Pancreas (tissue), 10 donors: ENCODE measurements at regions not wholly inside any gene's neighbourhood (a gene's known extent, or its start where the extent isn't known, plus 50 kb on each side); places are given as distances from the start of the nearest gene placed in this dataset.
"Not testable (repeated sequence)": the region's sequence is repeated elsewhere in the genome, so short reads cannot be mapped to it uniquely, and the experiment has no call there.

Source experiments
- ATAC-seq, 4 donors: fragments of 200-7000 bp; cut with Tn5 transposase; one replicate each; pipeline versions ENCODE4 v1.8.0 to v1.9.1; 2020; ENCODE audit warnings: mild to moderate bottlenecking in 4 of 4, moderate library complexity in 4 of 4
- DNase-seq, 6 donors: peaks; one replicate each; pipeline ENCODE4 v3.0.0-alpha.2; 2020
- FAIRE-seq: peaks from 2 replicates; lab custom pipeline; 2012; peaks lifted over from hg19 to GRCh38; lab: Jason Lieb, UNC
- H3K27ac ChIP-seq, 4 donors: fragments of 200-600 bp; sonication (generic); 1 replicate in 3 of 4; 2 replicates in 1 of 4; pipeline versions ENCODE4 v1.5.0 to v1.8.0; 2020
- H3K27me3 ChIP-seq, 4 donors: fragments of 200-600 bp; one replicate each; pipeline ENCODE4 v1.8.0; 2021
- H3K36me3 ChIP-seq, 3 donors: fragments of 200-600 bp; sonication (generic) in 1 of 3; one replicate each; pipeline versions ENCODE4 v1.5.0 to v1.8.0; 2020 to 2021
- H3K4me1 ChIP-seq, 3 donors: fragments of 200-600 bp; one replicate each; pipeline ENCODE4 v1.8.0; 2021
- H3K4me3 ChIP-seq, 4 donors: fragments of 200-600 bp; sonication (generic) in 2 of 4; one replicate each; pipeline versions ENCODE4 v1.5.0 to v1.8.0; 2020 to 2021
- H3K9me3 ChIP-seq, 4 donors: fragments of 200-600 bp; one replicate each; pipeline ENCODE4 v1.8.0; 2021
- WGBS, 2 donors: extraction: QIAGEN DNeasy Blood & Tissue Kit; methylation state at CpG; one replicate each; pipeline ENCODE4 v1.1.7; 2013; 5-methylcytosine and 5-hydroxymethylcytosine counted together
- intact Hi-C, 3 donors: fragments of 100-400 bp; cut with DNase I; formaldehyde crosslinking; loops; one replicate each; pipeline versions ENCODE4 v1.11.1 to v1.14.2; 2022
- TF ChIP-seq, protein P1 (sequence below), 4 donors: fragments of 200-600 bp; sonication (generic) in 3 of 4; IDR thresholded peaks; one replicate each; pipeline versions ENCODE4 v1.5.0 to v1.8.0; 2021; ENCODE audit warnings: antibody characterized with exemption in 4 of 4
- donor health status: healthy with polysubstance abuse.
- donor health status: DM: no; HTN: no; CAD: no; lungs with moderate emphysema.
- donor health status: DM: no; HTN: no; CAD: no.
- donor health status: control.
- donor health status: control.
- donor health status: Bipolar disorder and iron deficiency.
- donor health status: DM: yes; HTN: yes; CAD: no.
- donor health status: DM: no; HTN: no; CAD: no.
- donor health status: DM: no; HTN: no; CAD: no.
- donor health status: DM: yes; HTN: yes; CAD: no.

DNA sequence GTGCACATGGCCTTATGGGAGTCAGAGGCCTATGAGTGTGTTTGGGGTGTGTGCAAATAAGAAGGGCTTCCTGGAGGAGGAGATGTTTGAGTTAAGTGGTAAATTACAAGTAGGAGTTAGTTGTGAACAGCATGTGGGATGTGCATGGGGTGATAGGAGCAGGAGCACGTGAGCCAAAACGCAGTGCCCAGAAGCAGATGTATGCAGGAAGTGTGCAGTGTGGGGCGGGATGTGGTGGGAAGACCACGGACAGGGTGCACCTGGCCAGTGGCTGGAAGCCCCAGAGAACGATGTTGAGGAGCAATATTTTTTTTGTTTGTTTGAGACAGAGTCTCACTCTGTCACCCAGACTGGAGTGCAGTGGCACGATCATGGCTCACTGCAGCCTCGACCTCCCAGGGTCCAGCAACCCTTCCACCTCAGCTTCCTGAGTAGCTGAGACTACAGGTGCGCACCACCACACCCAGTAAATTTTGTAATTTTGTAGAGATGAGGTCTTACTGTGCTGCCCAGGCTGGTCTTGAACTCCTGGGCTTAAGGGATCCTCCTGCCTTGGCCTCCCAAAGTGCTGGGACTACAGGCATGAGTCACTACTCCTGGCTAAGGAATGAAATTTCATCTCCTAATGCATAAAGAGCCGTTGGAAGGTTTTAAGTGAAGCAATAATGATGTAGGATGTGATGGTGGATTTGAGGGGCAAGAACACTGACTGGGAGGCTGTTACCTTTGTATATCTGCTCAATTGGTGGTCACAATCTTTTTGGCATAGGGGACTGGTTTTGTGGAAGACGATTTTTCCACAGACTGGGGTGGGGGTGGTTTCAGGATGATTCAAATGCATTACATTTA lies 78.4 kb downstream of the LYZL2 start:
- FAIRE-seq = no peak
- no peak for ATAC-seq

GRCh38 chr10:30549134-30549687 lies 80.3 kb downstream of the LYZL2 start:
- H3K27me3 ChIP-seq, FAIRE-seq, DNase-seq, H3K36me3 ChIP-seq, H3K27ac ChIP-seq, H3K9me3 ChIP-seq, H3K4me3 ChIP-seq, ATAC-seq, intact Hi-C loops: not testable (repeated sequence)
- WGBS, 2 donors = 79 to 87% methylated on average over 6 of the region's 6 CpGs
- peaks cover 0 to 10% (median 0%) of the 10 kb centered on the region in 3 donors for H3K4me1 ChIP-seq

More for the DNA sequence above, 78.4 kb downstream of the LYZL2 start:
- H3K9me3 ChIP-seq = no peaks in the 10 kb centered on the region
- H3K4me3 ChIP-seq = no peak overlapping the region
- intact Hi-C loops = no loop called here
- H3K27ac ChIP-seq = no peak overlapping the region
- H3K36me3 ChIP-seq = no peaks in the 10 kb centered on the region
- H3K27me3 ChIP-seq = no peaks in the 10 kb centered on the region
- 68 to 86% methylated on average over 10 of the region's 10 CpGs for WGBS, 2 donors
- TF ChIP-seq, protein P1, sequence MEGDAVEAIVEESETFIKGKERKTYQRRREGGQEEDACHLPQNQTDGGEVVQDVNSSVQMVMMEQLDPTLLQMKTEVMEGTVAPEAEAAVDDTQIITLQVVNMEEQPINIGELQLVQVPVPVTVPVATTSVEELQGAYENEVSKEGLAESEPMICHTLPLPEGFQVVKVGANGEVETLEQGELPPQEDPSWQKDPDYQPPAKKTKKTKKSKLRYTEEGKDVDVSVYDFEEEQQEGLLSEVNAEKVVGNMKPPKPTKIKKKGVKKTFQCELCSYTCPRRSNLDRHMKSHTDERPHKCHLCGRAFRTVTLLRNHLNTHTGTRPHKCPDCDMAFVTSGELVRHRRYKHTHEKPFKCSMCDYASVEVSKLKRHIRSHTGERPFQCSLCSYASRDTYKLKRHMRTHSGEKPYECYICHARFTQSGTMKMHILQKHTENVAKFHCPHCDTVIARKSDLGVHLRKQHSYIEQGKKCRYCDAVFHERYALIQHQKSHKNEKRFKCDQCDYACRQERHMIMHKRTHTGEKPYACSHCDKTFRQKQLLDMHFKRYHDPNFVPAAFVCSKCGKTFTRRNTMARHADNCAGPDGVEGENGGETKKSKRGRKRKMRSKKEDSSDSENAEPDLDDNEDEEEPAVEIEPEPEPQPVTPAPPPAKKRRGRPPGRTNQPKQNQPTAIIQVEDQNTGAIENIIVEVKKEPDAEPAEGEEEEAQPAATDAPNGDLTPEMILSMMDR (IDR thresholded peaks at IDR 0.05) = no peak
- peaks cover 0 to 14% (median 0%) of the 10 kb centered on the region in 3 donors for H3K4me1 ChIP-seq
- no peak for DNase-seq

- no peak for FAIRE-seq
Measured at GRCh38 chr10:30546511-30546910, 83.0 kb downstream of the LYZL2 start.

GRCh38 chr10:30542895-30543288 lies 86.7 kb downstream of the LYZL2 start:
- Histone ChIP-seq H3K36me3 (no peaks in the 10 kb centered on the region), H3K4me1 (no peaks in the 10 kb centered on the region), H3K27me3 (no peaks in the 10 kb centered on the region), H3K4me3 (no peak overlapping the region), H3K27ac (no peak overlapping the region), H3K9me3 (no peaks in the 10 kb centered on the region)
- no peak for DNase-seq
- intact Hi-C loops = no loop called here
- ATAC-seq = no peak
- FAIRE-seq = no peak
- WGBS, 2 donors = 94 to 100% methylated on average over 3 of the region's 3 CpGs
- TF ChIP-seq, protein P1 (IDR thresholded peaks at IDR 0.05) = no peak

More at GRCh38 chr10:30546511-30546910, 83.0 kb downstream of the LYZL2 start:
- Histone ChIP-seq H3K27ac (no peak overlapping the region), H3K36me3 (no peaks in the 10 kb centered on the region), H3K9me3 (no peaks in the 10 kb centered on the region), H3K4me1 (no peaks in the 10 kb centered on the region), H3K4me3 (no peak overlapping the region), H3K27me3 (no peaks in the 10 kb centered on the region)
- intact Hi-C loops = no loop called here
- WGBS, 2 donors = 74 to 91% methylated on average over 9 of the region's 9 CpGs
- DNase-seq (no peak), ATAC-seq (no peak)
- TF ChIP-seq, protein P1 (IDR thresholded peaks at IDR 0.05) = no peak

GRCh38 chr10:30542001-30542894 lies 87.3 kb downstream of the LYZL2 start:
- H3K4me1 ChIP-seq = no peaks in the 10 kb centered on the region
- WGBS, 2 donors = 22 to 23% methylated on average over 14 of the region's 14 CpGs
- intact Hi-C loops = no loop called here
- ATAC-seq (peak in 3 of 4 donors; percentile 14 to 48 (median 47)), DNase-seq (no peak), FAIRE-seq (no peak)
- H3K4me3 ChIP-seq = no peak overlapping the region
- H3K36me3 ChIP-seq = no peaks in the 10 kb centered on the region
- TF ChIP-seq, protein P1 (IDR thresholded peaks at IDR 0.05) = no peak
- H3K27ac ChIP-seq = peak overlapping the region in 1 of 4 donors; percentile 22
- H3K27me3 ChIP-seq = no peaks in the 10 kb centered on the region
- no peaks in the 10 kb centered on the region for H3K9me3 ChIP-seq
